ENCODE measurements at regions not wholly inside any gene's neighbourhood (a gene's known extent, or its start where the extent isn't known, plus 50 kb on each side); places are given as distances from the start of the nearest gene placed in this dataset.

DNA sequence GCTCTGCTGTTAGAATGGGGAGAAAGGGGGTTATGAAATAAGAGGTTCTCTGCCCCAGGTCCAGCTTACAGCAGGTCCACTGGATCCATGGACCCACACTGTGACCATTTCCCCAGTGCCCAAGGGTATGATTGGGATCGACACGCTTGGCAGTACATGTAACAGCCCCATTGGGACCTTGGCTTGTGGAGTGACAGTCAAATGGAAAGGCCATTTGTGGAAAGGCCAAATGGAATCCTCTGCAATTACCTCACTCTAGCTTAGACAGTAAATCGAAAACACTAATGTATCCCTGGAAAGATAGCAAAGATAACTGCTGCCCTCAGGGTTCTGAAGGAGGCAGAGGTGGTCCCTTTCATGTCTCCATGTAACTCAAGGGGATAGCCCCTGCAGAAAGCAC is 109.1 kb downstream of the MINAR1 start:
- Histone ChIP-seq H3K4me1 (ENCODE audit: low read length) (no peaks in the 10 kb centered on the region), H3K4me3 (ENCODE audit: low read length) (no peak overlapping the region), H3K79me2 (ENCODE audit: low read length) (no peaks in the 10 kb centered on the region), H3K4me2 (ENCODE audit: low read length) (no peak overlapping the region), H2AFZ (ENCODE audit: low read depth, low read length) (no peak overlapping the region), H3K27me3 (ENCODE audit: low read depth, low read length) (no peaks in the 10 kb centered on the region), H3K36me3 (replicated peaks; ENCODE audit: low read depth, low read length) (no peaks in the 10 kb centered on the region), H3K9me3 (ENCODE audit: insufficient read depth, low read length) (no peaks in the 10 kb centered on the region), H3K9ac (ENCODE audit: low read length) (no peak overlapping the region), H3K27ac (ENCODE audit: low read length) (no peak overlapping the region), H4K20me1 (ENCODE audit: insufficient read depth, low read length) (no peaks in the 10 kb centered on the region)
- TF ChIP-seq CTCF (IDR thresholded peaks at IDR 0.05; ENCODE audit: low read depth, low read length): no peak
- no peak for TF ChIP-seq EZH2phosphoT487 (IDR thresholded peaks at IDR 0.05; ENCODE audit: low read depth)

- Histone ChIP-seq H3K36me3 (replicated peaks; ENCODE audit: low read depth, low read length) (no peaks in the 10 kb centered on the region), H3K27ac (ENCODE audit: low read length) (no peak overlapping the region), H4K20me1 (ENCODE audit: insufficient read depth, low read length) (no peaks in the 10 kb centered on the region), H3K4me1 (ENCODE audit: low read length) (no peaks in the 10 kb centered on the region), H3K4me3 (ENCODE audit: low read length) (no peak overlapping the region), H3K4me2 (ENCODE audit: low read length) (no peak overlapping the region), H3K27me3 (ENCODE audit: low read depth, low read length) (no peaks in the 10 kb centered on the region), H3K9ac (ENCODE audit: low read length) (no peak overlapping the region), H3K79me2 (ENCODE audit: low read length) (no peaks in the 10 kb centered on the region), H3K9me3 (ENCODE audit: insufficient read depth, low read length) (no peaks in the 10 kb centered on the region), H2AFZ (ENCODE audit: low read depth, low read length) (no peak overlapping the region)
- no peak for TF ChIP-seq EZH2phosphoT487 (IDR thresholded peaks at IDR 0.05; ENCODE audit: low read depth)
- TF ChIP-seq CTCF (IDR thresholded peaks at IDR 0.05; ENCODE audit: low read depth, low read length): 0 out of 2 replicates have a peak, but pooled peaks have one; percentile 7
Observed at GRCh38 chr15:79543097-79543496, 111.0 kb downstream of the MINAR1 start.

GRCh38 chr15:79549196-79549595 is 117.1 kb downstream of the MINAR1 start:
- H2AFZ ChIP-seq (ENCODE audit: low read depth, low read length): no peak overlapping the region
- H3K9ac ChIP-seq (ENCODE audit: low read length): no peak overlapping the region
- H3K36me3 ChIP-seq (replicated peaks; ENCODE audit: low read depth, low read length): no peaks in the 10 kb centered on the region
- H3K4me1 ChIP-seq (ENCODE audit: low read length): no peaks in the 10 kb centered on the region
- no peaks in the 10 kb centered on the region for H4K20me1 ChIP-seq (ENCODE audit: insufficient read depth, low read length)
- H3K79me2 ChIP-seq (ENCODE audit: low read length): no peaks in the 10 kb centered on the region
- H3K9me3 ChIP-seq (ENCODE audit: insufficient read depth, low read length): no peaks in the 10 kb centered on the region
- H3K27me3 ChIP-seq (ENCODE audit: low read depth, low read length): no peaks in the 10 kb centered on the region
- no peak overlapping the region for H3K27ac ChIP-seq (ENCODE audit: low read length)
- H3K4me2 ChIP-seq (ENCODE audit: low read length): no peak overlapping the region
- TF ChIP-seq CTCF (IDR thresholded peaks at IDR 0.05; ENCODE audit: low read depth, low read length) (no peak), EZH2phosphoT487 (IDR thresholded peaks at IDR 0.05; ENCODE audit: low read depth) (no peak)
- H3K4me3 ChIP-seq (ENCODE audit: low read length): no peak overlapping the region

- H3K36me3 ChIP-seq (replicated peaks; ENCODE audit: low read depth, low read length): no peaks in the 10 kb centered on the region
- peaks cover 3% of the 10 kb centered on the region; the same call in 1 of the 2 replicates for H3K27me3 ChIP-seq (ENCODE audit: low read depth, low read length)
- no peaks in the 10 kb centered on the region for H4K20me1 ChIP-seq (ENCODE audit: insufficient read depth, low read length)
- H3K4me3 ChIP-seq (ENCODE audit: low read length): no peak overlapping the region
- TF ChIP-seq CTCF (IDR thresholded peaks at IDR 0.05; ENCODE audit: low read depth, low read length) (no peak), EZH2phosphoT487 (IDR thresholded peaks at IDR 0.05; ENCODE audit: low read depth) (no peak)
- H3K79me2 ChIP-seq (ENCODE audit: low read length): no peaks in the 10 kb centered on the region
- H3K27ac ChIP-seq (ENCODE audit: low read length): no peak overlapping the region
- H3K4me1 ChIP-seq (ENCODE audit: low read length): no peaks in the 10 kb centered on the region
- H2AFZ ChIP-seq (ENCODE audit: low read depth, low read length): no peak overlapping the region
- no peak overlapping the region for H3K4me2 ChIP-seq (ENCODE audit: low read length)
- H3K9me3 ChIP-seq (ENCODE audit: insufficient read depth, low read length): no peaks in the 10 kb centered on the region
- H3K9ac ChIP-seq (ENCODE audit: low read length): no peak overlapping the region
Observed at GRCh38 chr15:79560384-79560783, 128.2 kb downstream of the MINAR1 start.
